D341Med (cell line): ENCODE measurements at regions not wholly inside any gene's neighbourhood (a gene's known extent, or its start where the extent isn't known, plus 50 kb on each side); places are given as distances from the start of the nearest gene placed in this dataset.
"Not testable (repeated sequence)": the region's sequence is repeated elsewhere in the genome, so short reads cannot be mapped to it uniquely, and the experiment has no call there.

ENCODE experiments used
- DNase-seq: peaks from one replicate; pipeline ENCODE4 v3.0.0; 2012; ENCODE audit warnings: low spot score

- no peak for DNase-seq
Measured at GRCh38 chr3:159378396-159379194, 576.7 kb downstream of the MFSD1 start.

- no peak for DNase-seq
Measured at GRCh38 chr3:159380891-159381290, 579.0 kb downstream of the MFSD1 start.

- no peak for DNase-seq
Measured at GRCh38 chr3:159390656-159391212, 588.9 kb downstream of the MFSD1 start.

GRCh38 chr3:159397683-159398082 lies 591.0 kb upstream of the IL12A start:
- not testable (repeated sequence) for DNase-seq

GRCh38 chr3:159401069-159401468 lies 587.6 kb upstream of the IL12A start:
- DNase-seq: no peak

- not testable (repeated sequence) for DNase-seq
Measured at GRCh38 chr3:159409711-159410110, 578.9 kb upstream of the IL12A start.

- no peak for DNase-seq
Measured at GRCh38 chr3:159413319-159413718, 575.3 kb upstream of the IL12A start.

- no peak for DNase-seq
Measured at GRCh38 chr3:159416856-159417255, 571.8 kb upstream of the IL12A start.

GRCh38 chr3:159417761-159418160 lies 570.9 kb upstream of the IL12A start:
- no peak for DNase-seq

- DNase-seq: no peak
Measured at GRCh38 chr3:159418571-159419526, 569.8 kb upstream of the IL12A start.

GRCh38 chr3:159429702-159430101 lies 558.9 kb upstream of the IL12A start:
- no peak for DNase-seq

GRCh38 chr3:159432682-159433340 lies 555.8 kb upstream of the IL12A start:
- no peak for DNase-seq

- no peak for DNase-seq
Measured at GRCh38 chr3:159439346-159439745, 549.3 kb upstream of the IL12A start.

GRCh38 chr3:159441279-159441678 lies 547.4 kb upstream of the IL12A start:
- DNase-seq: no peak

GRCh38 chr3:159443266-159443665 lies 545.4 kb upstream of the IL12A start:
- no peak for DNase-seq

- DNase-seq: no peak
Measured at GRCh38 chr3:159447841-159448240, 540.8 kb upstream of the IL12A start.

- no peak for DNase-seq
Measured at GRCh38 chr3:159448902-159449301, 539.7 kb upstream of the IL12A start.

- DNase-seq: no peak
Measured at GRCh38 chr3:159451067-159451466, 537.6 kb upstream of the IL12A start.

GRCh38 chr3:159451482-159451881 lies 537.2 kb upstream of the IL12A start:
- no peak for DNase-seq

- no peak for DNase-seq
Measured at GRCh38 chr3:159453036-159453435, 535.6 kb upstream of the IL12A start.

- no peak for DNase-seq
Measured at GRCh38 chr3:159453945-159454344, 534.7 kb upstream of the IL12A start.

GRCh38 chr3:159455741-159456181 lies 532.9 kb upstream of the IL12A start:
- DNase-seq: no peak
